Vagina (tissue), 2 donors: ENCODE measurements at regions not wholly inside any gene's neighbourhood (a gene's known extent, or its start where the extent isn't known, plus 50 kb on each side); places are given as distances from the start of the nearest gene placed in this dataset.

Experiments used
- CTCF ChIP-seq, 3 experiments: fragments of 450-650 bp in 2 of 3; fragments of 200-600 bp in 1 of 3; sonication (generic) in 1 of 3; IDR thresholded peaks; one replicate each; pipeline ENCODE4 v1.5.1; 2017 to 2019; ENCODE audit warnings: antibody characterized with exemption in 3 of 3, mild to moderate bottlenecking in 2 of 3, moderate library complexity in 2 of 3
- POLR2A ChIP-seq, 2 donors: fragments of 450-650 bp; IDR thresholded peaks; one replicate each; pipeline ENCODE4 v1.6.1; 2017; ENCODE audit warnings: antibody characterized with exemption in 2 of 2, mild to moderate bottlenecking in 2 of 2, moderate library complexity in 2 of 2
- POLR2AphosphoS5 ChIP-seq, 2 donors: sonication (generic); formaldehyde crosslinking; IDR thresholded peaks; one replicate each; pipeline ENCODE4 v1.9.0; 2017; ENCODE audit warnings: antibody characterized with exemption in 2 of 2, mild to moderate bottlenecking in 2 of 2, low read depth in 1 of 2; ENCODE audit not compliant: insufficient read depth in 1 of 2

DNA sequence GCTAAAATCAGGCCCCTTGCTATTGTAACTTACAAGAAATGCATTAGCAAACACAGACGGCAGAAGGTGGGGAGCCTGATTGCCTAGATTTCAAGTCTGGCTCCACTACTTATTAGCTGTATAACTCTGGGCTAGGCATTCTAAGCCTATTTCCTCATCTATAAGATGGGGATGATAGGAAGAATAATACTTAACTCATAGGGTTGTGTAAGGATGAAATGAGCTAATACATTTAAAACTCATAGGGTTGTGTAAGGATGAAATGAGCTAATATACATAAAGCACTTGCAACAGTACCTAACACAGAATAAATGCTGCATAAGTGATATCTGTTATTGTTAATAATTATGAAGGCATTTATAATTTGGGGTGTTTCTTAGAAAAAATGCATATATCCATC, 60.1 kb upstream of the DIO2 start:
- TF ChIP-seq CTCF (IDR thresholded peaks at IDR 0.05) (no peak), POLR2AphosphoS5 (IDR thresholded peaks at IDR 0.05; ENCODE audit: insufficient read depth in 1 of 2, low read depth in 1 of 2) (no peak), POLR2A (IDR thresholded peaks at IDR 0.05) (no peak)
